ENCODE measurements at regions not wholly inside any gene's neighbourhood (a gene's known extent, or its start where the extent isn't known, plus 50 kb on each side); places are given as distances from the start of the nearest gene placed in this dataset.
"Not testable (repeated sequence)": the region's sequence is repeated elsewhere in the genome, so short reads cannot be mapped to it uniquely, and the experiment has no call there.

DNA sequence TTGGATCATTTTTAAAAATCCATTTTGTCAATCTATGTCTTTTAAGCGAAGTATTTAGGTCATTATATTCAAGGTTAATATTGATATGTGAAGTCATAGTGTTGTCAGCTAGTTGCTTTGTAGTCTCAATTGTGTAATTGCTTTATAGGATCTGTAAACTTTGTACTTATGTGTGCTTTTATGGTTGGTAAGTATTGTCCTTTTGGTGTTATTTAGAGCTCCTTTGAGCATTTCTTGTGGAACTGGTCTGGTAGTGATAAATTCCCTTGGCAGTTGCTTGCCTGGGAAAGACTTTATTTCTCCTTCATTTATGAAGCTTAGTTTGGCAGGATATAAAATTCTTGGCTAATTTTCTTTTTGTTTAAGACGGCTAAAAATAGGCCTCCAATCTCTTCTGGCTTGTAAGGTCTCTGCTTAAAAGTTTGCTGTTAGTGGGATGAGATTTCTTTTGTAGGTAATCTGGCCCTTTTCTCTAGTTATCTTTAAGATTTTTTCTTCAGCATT, 368.8 kb downstream of the SPRY2 start:
- no peak for DNase-seq

GRCh38 chr13:79966493-79966895, 374.4 kb downstream of the SPRY2 start:
- DNase-seq: no peak

- DNase-seq: no peak
Measured at GRCh38 chr13:79966059-79966458, 374.9 kb downstream of the SPRY2 start.

GRCh38 chr13:79946556-79946955, 394.4 kb downstream of the SPRY2 start:
- no peak for DNase-seq

DNA sequence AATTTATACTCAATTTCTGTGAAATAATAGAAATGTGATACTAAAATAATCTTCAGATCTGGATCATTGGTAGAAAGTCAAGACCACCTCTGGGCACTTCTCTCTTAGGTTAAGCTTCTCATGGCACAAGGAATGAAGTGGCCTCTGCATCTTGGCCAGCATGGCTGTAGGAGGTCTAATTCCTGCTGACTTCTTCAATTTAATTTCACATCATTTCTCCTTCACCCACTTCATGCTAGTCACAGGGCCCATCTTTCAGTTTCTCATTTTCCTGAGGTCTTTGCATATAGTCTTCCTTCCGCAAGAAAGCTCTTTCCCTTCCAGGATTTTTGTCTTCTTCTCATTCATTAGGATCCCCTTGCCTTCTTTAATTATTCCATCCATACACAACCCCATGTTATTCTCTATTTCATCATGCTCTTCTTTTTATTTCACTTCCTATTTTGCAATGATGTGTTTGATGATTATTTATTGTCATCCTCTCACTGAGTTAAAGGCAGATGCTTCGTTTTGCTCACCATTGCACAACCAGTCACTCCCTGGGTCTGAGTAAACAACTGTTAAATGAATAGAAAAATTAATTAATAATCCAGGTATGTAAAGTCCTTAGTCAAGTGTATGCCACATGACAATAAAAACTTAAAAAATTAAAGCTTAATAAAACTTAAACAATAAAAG, 397.4 kb downstream of the SPRY2 start:
- DNase-seq: no peak

DNA sequence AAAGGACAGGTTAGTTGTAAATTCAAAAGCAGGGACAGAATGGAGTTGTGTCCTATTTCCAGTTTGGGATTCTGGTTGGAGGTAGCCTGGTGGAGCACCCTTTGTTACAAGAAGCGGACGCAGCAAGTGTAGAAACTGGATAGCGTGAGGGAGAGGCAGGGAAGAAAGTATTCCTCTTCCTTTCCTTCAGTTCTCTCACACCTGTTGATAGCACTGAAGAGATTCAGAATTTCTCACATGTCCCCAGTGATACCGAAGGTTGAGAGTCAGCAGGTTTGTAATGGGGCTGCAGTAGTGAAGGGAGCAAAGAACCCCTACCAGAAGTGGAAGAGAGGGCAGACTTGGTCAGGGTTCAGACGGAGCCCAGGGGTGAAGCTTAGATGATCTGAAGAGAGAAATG, 399.2 kb downstream of the SPRY2 start:
- no peak for DNase-seq

GRCh38 chr13:79939689-79940088, 401.2 kb downstream of the SPRY2 start:
- no peak for DNase-seq

DNA sequence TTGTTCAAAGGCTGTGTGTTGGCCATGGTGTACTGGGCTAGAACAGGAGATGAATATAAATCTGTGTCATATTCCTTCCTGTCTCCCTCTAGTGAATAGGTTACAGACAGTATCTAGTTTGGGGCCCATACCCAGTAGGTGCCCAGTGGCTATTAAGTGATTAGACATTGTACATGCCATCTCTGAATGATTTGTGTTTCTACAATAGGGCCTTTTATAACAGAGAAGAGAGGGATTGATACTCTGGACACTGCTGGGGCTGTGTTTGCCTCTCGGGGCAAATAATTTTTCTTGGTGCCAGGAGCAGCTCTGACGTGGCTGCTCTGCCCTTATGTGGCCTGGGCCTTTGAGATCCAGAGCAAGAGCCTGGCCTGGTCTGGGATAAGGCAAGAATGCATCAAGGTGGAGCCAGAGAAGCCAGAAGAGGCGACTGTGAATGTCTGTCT, 403.1 kb downstream of the SPRY2 start:
- no peak for DNase-seq

DNA sequence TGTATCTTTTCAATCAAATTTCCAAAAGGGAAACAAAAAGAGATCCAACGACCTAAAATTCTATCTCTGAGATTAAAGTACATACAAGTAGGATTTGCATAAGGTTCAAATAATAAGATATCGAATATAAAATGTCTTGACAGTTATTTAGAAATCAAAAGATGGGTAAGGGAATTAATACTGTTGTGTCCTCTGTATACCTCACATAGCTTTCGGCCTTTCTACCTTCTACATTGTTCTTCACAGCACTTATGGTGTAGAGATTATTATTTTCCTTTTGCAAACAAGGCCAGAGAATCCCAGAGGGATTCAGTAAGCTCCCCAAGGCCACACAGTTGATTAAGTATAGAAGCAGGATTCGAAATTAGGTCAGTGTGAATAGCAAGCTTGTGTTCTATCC, 403.6 kb downstream of the SPRY2 start:
- no peak for DNase-seq

- no peak for DNase-seq
Measured at GRCh38 chr13:79936368-79937136, 404.4 kb downstream of the SPRY2 start.

DNA sequence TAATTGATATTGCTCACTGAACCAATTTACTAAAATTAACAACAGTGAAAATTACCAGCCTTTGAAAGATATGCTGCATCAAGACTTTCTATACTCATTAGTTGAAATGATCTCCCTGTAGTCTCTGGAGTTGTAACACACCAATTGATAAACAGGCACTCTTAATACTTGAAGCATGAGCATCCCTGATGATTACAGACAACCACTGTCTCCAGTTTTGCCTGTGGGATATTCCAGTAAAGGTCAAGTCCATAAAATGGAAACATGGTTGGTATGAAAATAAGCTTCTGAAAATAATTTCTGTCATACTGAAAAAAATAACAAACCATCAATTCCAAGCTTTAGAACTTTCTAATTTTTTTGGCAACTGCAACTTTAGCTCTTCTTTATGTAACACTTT, 405.8 kb downstream of the SPRY2 start:
- DNase-seq: no peak

DNA sequence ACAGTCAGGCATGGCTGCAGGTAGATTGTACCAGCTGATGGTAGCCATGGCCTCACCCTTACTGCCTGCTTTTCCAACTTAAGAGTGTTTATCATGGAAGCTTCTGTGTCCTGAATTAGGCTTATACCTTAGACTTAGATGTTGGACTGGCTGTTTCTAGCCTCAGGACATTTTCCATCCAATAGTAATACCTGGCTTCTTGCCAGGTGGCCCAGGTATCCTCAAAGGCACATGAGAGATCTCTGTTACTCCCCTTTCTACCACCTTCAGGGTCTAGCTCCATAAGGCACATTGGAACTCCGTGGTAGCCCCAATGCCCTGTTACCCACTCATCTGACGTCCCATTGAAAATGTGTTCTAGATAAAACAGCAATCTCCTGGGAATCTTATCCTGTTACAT, 407.5 kb downstream of the SPRY2 start:
- DNase-seq: no peak

DNA sequence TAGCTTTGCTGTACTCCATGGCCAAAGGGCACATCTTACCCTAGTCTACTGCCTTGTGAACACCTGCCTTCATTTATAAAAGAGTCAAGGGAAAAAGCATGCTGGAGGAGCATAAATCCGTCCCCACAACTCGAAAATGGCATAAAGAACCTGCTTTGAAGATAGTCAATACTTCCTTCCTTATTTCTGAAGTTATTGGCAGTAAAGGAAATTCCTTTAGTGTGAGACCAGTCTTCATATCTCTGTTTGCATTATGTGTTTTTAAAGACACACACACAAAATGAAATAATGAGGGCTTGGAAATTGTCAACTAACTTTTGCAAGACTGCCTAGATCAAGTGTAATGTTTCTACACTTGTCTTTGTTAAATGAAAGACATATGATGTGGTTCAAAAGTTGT, 408.4 kb downstream of the SPRY2 start:
- no peak for DNase-seq

GRCh38 chr13:79923973-79924556, 416.9 kb downstream of the SPRY2 start:
- not testable (repeated sequence) for DNase-seq

DNA sequence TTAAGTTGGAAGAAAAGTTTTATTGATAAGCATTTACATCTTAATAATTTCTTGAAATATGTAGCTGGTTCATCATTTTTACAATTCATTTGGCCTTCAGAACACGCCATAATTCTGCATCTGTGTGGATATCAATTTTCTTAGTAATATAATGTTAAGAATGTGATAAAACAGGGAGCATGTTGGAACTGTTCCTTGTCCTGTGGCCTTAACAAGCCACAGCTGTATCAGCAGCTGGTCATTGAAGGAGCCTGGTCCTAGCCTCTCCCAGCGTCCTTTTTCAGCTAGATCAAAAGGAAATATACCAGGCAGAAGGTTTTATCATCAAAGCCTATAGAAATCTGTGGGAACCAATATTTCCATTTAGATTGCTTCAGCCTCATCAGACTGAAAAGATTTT, 421.8 kb downstream of the SPRY2 start:
- DNase-seq: no peak

DNA sequence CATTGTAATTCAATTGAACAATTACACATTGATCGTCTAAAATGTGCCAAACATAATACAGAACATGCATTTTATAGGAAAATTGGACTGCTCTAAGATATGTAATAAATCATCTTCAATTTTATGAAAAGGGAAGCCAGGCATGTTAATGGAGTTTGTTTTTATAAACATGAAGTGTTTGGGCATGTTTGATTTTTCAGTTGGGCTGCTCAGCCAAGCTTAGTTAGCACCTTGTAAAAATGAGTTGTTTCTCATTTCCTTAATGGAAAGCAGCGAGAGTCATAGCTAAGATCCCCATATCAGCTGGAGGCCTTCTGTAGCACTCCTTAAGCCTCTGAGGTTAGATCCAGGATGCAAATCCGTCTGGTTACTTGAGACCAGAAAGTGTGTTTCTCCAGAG, 422.3 kb downstream of the SPRY2 start:
- no peak for DNase-seq

- no peak for DNase-seq
Measured at GRCh38 chr13:79917628-79918027, 423.3 kb downstream of the SPRY2 start.

DNA sequence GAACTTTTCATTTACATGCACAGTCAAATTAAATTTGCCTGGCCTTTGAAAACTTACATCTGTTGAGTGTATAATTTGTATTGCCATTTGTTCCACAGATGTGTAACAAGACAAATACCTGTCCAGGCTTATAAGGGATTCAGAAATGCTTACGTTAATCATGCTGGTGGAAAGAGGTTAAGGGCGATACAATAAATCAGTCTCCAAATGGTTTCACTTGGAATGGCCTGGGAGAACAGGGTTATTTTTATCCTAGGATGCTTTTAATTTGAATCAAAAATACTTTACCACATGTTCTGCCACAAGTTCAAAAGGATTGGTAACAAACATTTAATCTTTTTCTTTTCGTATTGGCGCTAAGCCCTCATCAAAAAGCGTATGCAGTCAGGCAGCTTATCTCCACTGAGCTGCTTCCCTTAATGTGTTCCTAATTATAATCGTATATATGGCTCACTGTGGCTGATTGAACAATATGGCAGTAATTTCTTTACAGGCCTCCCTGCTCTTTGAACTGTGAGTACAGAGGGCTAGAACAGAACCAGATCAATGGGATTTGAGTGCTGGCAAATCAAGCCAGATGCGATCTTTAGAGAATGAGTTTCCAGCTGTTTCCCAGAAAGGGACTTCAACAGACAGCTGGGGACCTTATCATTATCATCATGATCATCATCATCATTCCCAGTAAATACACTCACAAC, 425.7 kb downstream of the SPRY2 start:
- DNase-seq: no peak

DNA sequence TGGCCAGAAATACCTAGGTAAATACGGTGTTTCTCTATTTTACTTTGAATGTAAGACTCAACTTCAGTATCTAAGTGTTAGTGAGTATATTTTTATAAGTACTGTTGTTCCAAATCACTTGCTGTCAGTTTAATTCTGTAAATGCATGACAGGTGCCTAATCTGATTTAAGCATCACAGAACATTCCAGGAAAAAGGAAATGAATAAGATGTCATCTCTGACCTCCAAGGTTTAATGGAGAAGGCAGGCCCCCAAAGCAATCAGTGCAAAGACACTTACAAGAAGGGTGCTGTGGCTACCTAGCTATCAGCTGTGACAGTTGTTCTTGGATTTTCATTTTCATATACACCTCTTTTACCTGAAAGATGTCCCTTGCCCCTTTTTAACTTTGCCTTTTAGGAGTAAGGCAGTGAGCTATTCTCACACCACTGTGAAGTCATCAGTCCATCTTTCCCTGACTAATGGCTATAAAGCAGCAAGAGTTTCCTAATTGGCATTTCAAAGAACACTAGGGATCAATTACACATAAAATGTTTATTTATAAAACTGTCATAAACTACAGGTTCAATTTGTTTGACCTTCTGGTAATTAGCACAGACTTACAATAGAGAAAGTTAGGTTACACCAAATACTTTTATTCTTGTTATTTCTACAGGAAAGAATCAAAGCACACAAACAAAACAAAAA, 427.6 kb downstream of the SPRY2 start:
- no peak for DNase-seq

- no peak for DNase-seq
Measured at GRCh38 chr13:79912403-79912802, 428.5 kb downstream of the SPRY2 start.

DNA sequence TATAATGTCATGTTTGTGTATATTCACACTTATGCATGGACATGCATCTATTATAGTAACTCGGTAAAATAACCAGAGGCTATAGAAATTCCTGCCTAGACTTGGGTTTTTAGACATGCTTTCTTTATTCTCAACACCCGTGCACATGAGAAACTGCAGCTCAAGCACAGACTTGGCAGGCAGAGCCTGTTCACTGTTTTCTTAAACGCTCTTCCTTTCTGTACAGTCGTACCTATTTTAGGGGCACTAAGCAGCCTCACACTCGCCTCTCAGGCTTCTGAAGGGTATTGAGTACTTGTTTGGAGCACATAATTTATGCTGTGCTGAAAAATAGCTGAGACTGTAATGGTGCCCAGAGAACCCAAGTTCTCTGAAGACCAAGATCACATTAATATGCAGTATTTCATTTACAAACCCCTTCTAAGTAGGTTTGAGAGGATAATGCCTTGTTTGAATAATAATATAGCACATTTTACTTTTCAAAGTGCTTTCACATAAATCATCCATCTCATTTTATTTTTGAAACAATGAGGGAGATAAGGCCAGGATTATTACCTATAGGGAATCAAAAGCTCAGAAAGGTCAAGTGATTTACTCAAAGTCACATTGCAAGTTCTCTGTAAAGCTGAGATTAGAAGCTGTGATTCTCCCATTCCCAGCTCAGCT, 429.9 kb downstream of the SPRY2 start:
- DNase-seq: no peak

DNA sequence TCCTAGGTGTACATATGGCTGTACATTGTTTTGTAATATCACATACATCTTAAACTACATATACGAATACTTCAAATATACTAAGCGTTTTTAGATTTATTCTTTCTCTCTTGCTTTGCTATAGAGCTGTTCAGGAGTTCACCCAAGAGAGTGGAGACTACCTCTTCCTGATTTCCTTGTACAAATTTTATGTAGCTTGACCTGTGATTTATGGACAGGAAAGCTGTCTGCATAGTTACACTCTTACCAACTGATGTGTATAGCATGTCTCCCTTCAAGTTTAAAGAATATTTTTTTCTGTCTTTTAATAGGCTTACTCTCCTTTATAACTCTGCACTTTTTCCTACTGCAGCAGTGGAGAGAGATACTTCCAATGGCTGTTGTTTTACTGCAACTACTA, 428.7 kb downstream of the NDFIP2 start:
- DNase-seq: no peak
